GM21367 (cell line): ENCODE measurements at regions not wholly inside any gene's neighbourhood (a gene's known extent, or its start where the extent isn't known, plus 50 kb on each side); places are given as distances from the start of the nearest gene placed in this dataset.
"Not testable (repeated sequence)": the region's sequence is repeated elsewhere in the genome, so short reads cannot be mapped to it uniquely, and the experiment has no call there.

ENCODE experiments used
- ATAC-seq: cut with Tn5 transposase; IDR thresholded peaks from one replicate; pipeline ENCODE4 v1.9.1; 2021; ENCODE audit not compliant: unreplicated experiment

- ATAC-seq = no peak
These were observed 153.9 kb upstream of the CES5A start for GRCh38 chr16:56029026-56029425.

GRCh38 chr16:56022818-56023217, 147.6 kb upstream of the CES5A start:
- ATAC-seq = no peak

GRCh38 chr16:56019274-56019673, 144.1 kb upstream of the CES5A start:
- ATAC-seq = no peak

GRCh38 chr16:56013962-56014552, 138.9 kb upstream of the CES5A start:
- no peak for ATAC-seq

- ATAC-seq = no peak
These were observed 137.3 kb upstream of the CES5A start for GRCh38 chr16:56012482-56012811.

GRCh38 chr16:56011808-56012481, 136.8 kb upstream of the CES5A start:
- ATAC-seq = no peak

- no peak for ATAC-seq
These were observed 130.8 kb upstream of the CES5A start for GRCh38 chr16:56005958-56006357.

- no peak for ATAC-seq
These were observed 124.5 kb upstream of the CES5A start for GRCh38 chr16:55999683-56000082.

GRCh38 chr16:55993088-55993487, 117.9 kb upstream of the CES5A start:
- no peak for ATAC-seq

GRCh38 chr16:55992551-55992950, 117.4 kb upstream of the CES5A start:
- ATAC-seq = no peak

GRCh38 chr16:55991843-55992242, 116.7 kb upstream of the CES5A start:
- ATAC-seq = no peak

GRCh38 chr16:55989569-55989907, 114.4 kb upstream of the CES5A start:
- ATAC-seq = no peak

GRCh38 chr16:55988850-55989568, 113.8 kb upstream of the CES5A start:
- ATAC-seq = not testable (repeated sequence)

- no peak for ATAC-seq
These were observed 112.8 kb upstream of the CES5A start for GRCh38 chr16:55988013-55988412.

- ATAC-seq = no peak
These were observed 107.4 kb upstream of the CES5A start for GRCh38 chr16:55982597-55982996.

- ATAC-seq = no peak
These were observed 106.4 kb upstream of the CES5A start for GRCh38 chr16:55981557-55981956.

GRCh38 chr16:55976815-55977214, 101.6 kb upstream of the CES5A start:
- ATAC-seq = no peak

GRCh38 chr16:55971447-55971846, 96.3 kb upstream of the CES5A start:
- ATAC-seq = no peak

- ATAC-seq = no peak
These were observed 93.0 kb upstream of the CES5A start for GRCh38 chr16:55968221-55968620.

- ATAC-seq = no peak
These were observed 89.8 kb upstream of the CES5A start for GRCh38 chr16:55964923-55965475.

GRCh38 chr16:55955845-55956244, 80.7 kb upstream of the CES5A start:
- ATAC-seq = no peak

- ATAC-seq = no peak
These were observed 80.3 kb upstream of the CES5A start for GRCh38 chr16:55955424-55955823.
